ENCODE measurements at regions not wholly inside any gene's neighbourhood (a gene's known extent, or its start where the extent isn't known, plus 50 kb on each side); places are given as distances from the start of the nearest gene placed in this dataset.

GRCh38 chr3:170759511-170760173 is 110.4 kb downstream of the RPL22L1 start:
- DNase-seq (ENCODE audit: low read depth, low spot score): peak; percentile 86
- no TSS peak for BruUV-seq (replicated peaks)

More at GRCh38 chr3:170759511-170760173, 110.4 kb downstream of the RPL22L1 start:
- TF ChIP-seq MYC (IDR thresholded peaks at IDR 0.05; ENCODE audit: low read depth, low read length): no peak
- no peak for TF ChIP-seq EZH2 (IDR thresholded peaks at IDR 0.05; ENCODE audit: borderline replicate concordance, low read depth, low read length, severe bottlenecking)
- no peak for TF ChIP-seq FOS (IDR thresholded peaks at IDR 0.05; ENCODE audit: borderline replicate concordance, insufficient read depth, low read length)
- no peak for TF ChIP-seq JUN (IDR thresholded peaks at IDR 0.05; ENCODE audit: borderline replicate concordance, insufficient read depth, insufficient read length, low read depth)
- no peak for TF ChIP-seq CTCF (IDR thresholded peaks at IDR 0.05; ENCODE audit: extremely low read depth in 1 of 2, insufficient read depth in 1 of 2, low read depth in 1 of 2, low read length in 2 of 2)
- peak; percentile 47 for TF ChIP-seq POLR2AphosphoS5 (IDR thresholded peaks at IDR 0.05; ENCODE audit: insufficient read depth, low read depth, low read length)
- TF ChIP-seq POLR2A (IDR thresholded peaks at IDR 0.05; ENCODE audit: low read depth, low read length): no peak
- TF ChIP-seq MAX (IDR thresholded peaks at IDR 0.05; ENCODE audit: insufficient read depth, insufficient read length): no peak
- TF ChIP-seq GATA2 (IDR thresholded peaks at IDR 0.05; ENCODE audit: insufficient read depth, insufficient read length, low read depth, low read length): peak; percentile 31
- H3K4me2 ChIP-seq (ENCODE audit: insufficient read depth, low read length): peak overlapping the region; percentile 46
- H4K20me1 ChIP-seq (replicated peaks; ENCODE audit: control insufficient read depth, extremely low read depth, insufficient read depth, low read length): no peaks in the 10 kb centered on the region
- no peak overlapping the region for H3K9ac ChIP-seq (replicated peaks; ENCODE audit: extremely low read depth, insufficient read depth, low read length)
- no peaks in the 10 kb centered on the region for H3K9me1 ChIP-seq (replicated peaks; ENCODE audit: control insufficient read depth, extremely low read depth, insufficient read depth, low read length)
- intact Hi-C loops (cut with micrococcal nuclease): no loop called here
- H3K27me3 ChIP-seq (ENCODE audit: control insufficient read depth in 2 of 2, insufficient read depth in 2 of 2, low read length in 2 of 2): no peaks in the 10 kb centered on the region
- H3K36me3 ChIP-seq (ENCODE audit: control insufficient read depth in 2 of 2, extremely low read depth in 1 of 2, insufficient read depth in 2 of 2, low read length in 2 of 2): no peaks in the 10 kb centered on the region
- no peak overlapping the region for H3K4me3 ChIP-seq (replicated peaks in 1 of 3; ENCODE audit: insufficient read depth in 1 of 3, low read depth in 1 of 3, low read length in 3 of 3)
- H3K79me2 ChIP-seq (ENCODE audit: control insufficient read depth, insufficient read depth, low read length): no peaks in the 10 kb centered on the region
- dilution Hi-C loops (cut with MboI; ENCODE audit: extremely low pct_ligation_motif_present, low sequenced_read_pairs): no loop called here
- ChIA-PET CTCF (interaction anchor here (0.9 to 3.0 kb wide), 7 partner anchors 8 to 345 kb away, joined by 5 to 37 read pairs (median 6); no protein-coding TSS in a partner anchor), POLR2A (interaction anchor here (1.6 kb wide), 1 partner anchor 42 kb away, joined by 4 read pairs; no protein-coding TSS in a partner anchor)
- H3K4me1 ChIP-seq (ENCODE audit: control insufficient read depth, extremely low read depth, insufficient read depth, low read length): peaks cover 25% of the 10 kb centered on the region
- peak; percentile 26 for FAIRE-seq
- peak overlapping the region; percentile 35 for H3K27ac ChIP-seq (ENCODE audit: insufficient read depth, low read depth, low read length)
- H2AFZ ChIP-seq (ENCODE audit: low read depth, low read length): peak overlapping the region; percentile 65
- H3K9me3 ChIP-seq (replicated peaks; ENCODE audit: control insufficient read depth, insufficient read depth, low read length): no peaks in the 10 kb centered on the region
